ENCODE measurements at regions not wholly inside any gene's neighbourhood (a gene's known extent, or its start where the extent isn't known, plus 50 kb on each side); places are given as distances from the start of the nearest gene placed in this dataset.

- DNase-seq = no peak
- ATAC-seq = no peak
Measured at GRCh38 chr5:106205916-106206571, 1464.7 kb downstream of the EFNA5 start.

DNA sequence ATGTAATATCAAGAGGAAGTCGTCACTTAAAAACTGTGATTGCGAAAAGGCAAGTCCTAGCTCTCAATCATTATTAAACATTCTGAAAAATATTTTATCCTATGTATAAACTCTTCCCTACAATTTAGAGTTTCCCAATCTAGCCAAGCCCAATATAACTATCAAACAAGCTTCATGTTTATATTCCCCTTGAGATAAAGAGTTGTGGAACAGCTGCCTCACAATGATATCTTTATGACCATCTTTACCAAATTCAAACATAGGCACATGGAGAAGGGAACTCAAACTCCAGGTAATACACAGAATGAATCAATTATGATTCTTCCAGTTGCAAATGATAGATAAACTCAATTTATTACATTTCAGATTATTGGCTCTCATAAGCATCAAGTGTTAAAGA, 1468.7 kb downstream of the EFNA5 start:
- no peak for ATAC-seq
- no peak for DNase-seq

GRCh38 chr5:106200971-106201370, 1469.8 kb downstream of the EFNA5 start:
- no peak for DNase-seq
- no peak for ATAC-seq

DNA sequence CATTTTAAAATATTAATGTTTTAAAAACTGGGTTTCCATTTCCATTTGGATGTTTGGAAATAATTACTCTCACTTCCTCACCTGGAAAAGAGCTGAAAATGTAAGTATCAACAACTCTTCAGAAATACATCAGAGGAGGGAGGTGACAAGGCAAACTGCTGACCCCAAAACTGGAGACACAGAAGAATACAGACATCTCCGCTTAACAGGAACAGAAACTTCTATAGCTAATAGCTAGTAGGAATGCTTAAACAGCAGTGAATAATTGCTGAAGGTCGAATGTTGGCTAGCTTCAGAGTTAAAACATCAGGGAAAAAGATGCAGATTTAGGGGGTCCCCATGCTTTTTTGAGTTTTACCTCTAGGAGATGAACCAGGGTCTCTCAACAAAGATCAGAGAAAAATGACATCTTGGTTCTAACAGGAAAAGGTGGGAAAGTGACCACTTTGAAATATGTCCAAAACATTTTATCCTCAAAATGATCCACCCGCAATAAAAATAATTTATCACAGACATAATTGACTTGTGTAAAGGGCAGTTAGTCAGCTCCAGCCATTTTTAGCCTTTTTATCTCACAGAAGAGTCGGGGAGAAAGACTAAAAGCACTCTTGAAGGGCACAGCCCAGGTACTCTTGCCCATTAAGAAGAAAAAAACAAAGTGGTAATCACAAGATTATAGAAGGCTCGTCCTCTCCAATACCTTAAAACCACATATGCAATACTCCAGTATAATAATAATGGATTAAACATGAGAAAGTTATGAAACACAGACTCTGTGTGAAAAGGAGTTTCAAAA, 1474.9 kb downstream of the EFNA5 start:
- ATAC-seq (no peak), DNase-seq (no peak)

- ATAC-seq (no peak), DNase-seq (no peak)
Measured at GRCh38 chr5:106189121-106189809, 1481.5 kb downstream of the EFNA5 start.

GRCh38 chr5:106185661-106186081, 1485.1 kb downstream of the EFNA5 start:
- ATAC-seq = no peak
- no peak for DNase-seq

DNA sequence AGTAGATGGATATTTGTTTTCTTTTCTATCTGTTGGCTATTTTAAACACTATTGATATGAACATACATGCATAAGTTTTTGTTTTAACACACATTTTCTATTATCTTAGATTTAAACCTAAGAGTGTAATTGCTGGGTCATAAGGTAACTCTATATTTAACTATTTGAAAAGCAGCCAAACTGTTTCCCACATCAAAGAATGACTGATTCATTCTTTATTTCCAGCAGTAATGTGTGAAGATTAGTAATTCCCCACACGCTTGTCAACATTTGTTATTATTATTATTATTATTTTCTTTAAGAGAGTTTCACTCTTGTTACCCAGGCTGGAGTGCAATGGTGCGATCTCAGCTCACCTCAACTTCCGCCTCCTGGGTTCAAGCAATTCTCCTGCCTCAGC, 1495.8 kb downstream of the EFNA5 start:
- ATAC-seq = no peak

DNA sequence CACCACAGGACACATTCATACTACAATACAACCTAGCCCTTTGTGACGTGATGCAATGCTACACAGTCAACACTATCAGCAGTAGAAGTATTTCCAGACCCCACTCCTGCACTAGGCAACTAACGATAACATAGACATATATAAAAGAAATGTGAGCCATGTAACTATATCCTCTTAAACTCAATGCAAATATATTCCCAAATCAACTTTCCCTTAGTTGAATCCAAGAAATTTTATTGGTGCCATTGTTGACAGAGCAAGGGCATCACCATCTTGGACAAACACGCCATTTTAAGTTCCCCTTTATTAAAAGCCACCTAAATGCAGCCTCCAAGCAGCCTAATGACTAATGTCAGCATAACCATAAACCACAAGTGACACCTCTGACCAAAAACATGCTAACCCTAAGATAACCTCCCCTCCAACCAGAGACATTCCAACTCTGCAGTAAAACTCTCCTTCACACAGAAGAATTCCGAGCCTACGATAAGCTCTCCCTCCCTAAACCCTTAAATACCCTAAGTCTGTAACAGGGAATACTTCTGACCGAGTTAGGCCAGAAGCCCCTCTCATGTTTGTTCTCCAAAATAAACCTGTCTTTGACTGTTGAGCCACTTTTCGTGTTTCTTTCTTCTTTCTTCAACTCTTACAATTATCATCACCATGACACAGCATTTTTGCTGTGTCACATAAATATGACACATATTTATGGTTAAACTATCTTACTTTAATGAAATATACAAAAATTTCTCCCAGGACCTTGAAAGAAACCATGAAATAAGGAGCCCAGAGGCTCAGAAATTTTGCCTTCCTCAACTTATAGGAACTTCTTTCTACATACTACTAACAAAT, 1497.8 kb downstream of the EFNA5 start:
- ATAC-seq (no peak), DNase-seq (no peak)

More for the DNA sequence above, 1495.8 kb downstream of the EFNA5 start:
- no peak for DNase-seq

- ATAC-seq (no peak), DNase-seq (no peak)
Measured at GRCh38 chr5:106171708-106172107, 1499.0 kb downstream of the EFNA5 start.

- DNase-seq = no peak
- ATAC-seq = no peak
Measured at GRCh38 chr5:106171132-106171531, 1499.6 kb downstream of the EFNA5 start.

- DNase-seq (no peak), ATAC-seq (no peak)
Measured at GRCh38 chr5:106167766-106168165, 1503.0 kb downstream of the EFNA5 start.

GRCh38 chr5:106163233-106163632, 1507.5 kb downstream of the EFNA5 start:
- ATAC-seq (no peak), DNase-seq (no peak)

- DNase-seq (no peak), ATAC-seq (no peak)
Measured at GRCh38 chr5:106159616-106160015, 1511.1 kb downstream of the EFNA5 start.

DNA sequence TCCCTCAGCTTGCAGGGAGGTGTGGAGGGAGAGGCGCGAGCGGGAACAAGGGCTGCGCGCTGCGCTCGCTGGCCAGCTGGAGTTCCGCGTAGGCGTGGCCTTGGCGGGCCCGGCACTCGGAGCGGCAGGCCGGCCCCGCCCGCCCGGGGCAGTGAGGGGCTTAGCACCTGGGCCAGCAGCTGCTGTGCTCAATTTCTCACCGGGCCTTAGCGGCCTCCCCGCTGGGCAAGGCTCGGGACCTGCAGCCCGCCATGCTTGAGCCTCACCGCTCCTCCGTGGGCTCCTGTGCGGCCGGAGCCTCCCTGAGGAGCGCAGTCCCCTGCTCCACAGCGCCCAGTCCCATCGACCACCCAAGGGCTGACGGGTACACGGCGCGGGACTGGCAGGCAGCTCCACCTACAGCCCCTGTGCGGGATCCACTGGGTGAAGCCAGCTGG, 1516.4 kb downstream of the EFNA5 start:
- ATAC-seq = no peak
- no peak for DNase-seq

DNA sequence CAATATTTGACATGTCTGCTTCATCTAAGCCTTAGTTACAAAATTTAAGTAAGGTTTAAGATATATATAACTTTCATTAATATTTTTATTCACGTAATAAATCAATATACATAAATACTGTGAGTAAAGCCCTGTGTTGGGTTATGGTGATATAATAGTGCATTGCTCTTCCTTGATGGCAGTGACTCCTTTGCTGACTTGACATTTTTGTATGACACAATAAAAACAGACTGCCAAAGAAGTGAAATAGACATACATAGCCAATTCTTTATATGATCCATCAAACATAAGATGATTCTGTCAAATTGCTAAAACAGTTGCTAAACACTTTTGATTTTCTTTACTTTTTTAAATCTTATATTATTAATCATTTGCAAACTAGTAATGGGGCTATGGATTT, 1518.2 kb downstream of the EFNA5 start:
- ATAC-seq (no peak), DNase-seq (no peak)

- ATAC-seq = no peak
Measured at GRCh38 chr5:106142116-106142515, 1528.6 kb downstream of the EFNA5 start.

GRCh38 chr5:106140101-106140500, 1530.6 kb downstream of the EFNA5 start:
- ATAC-seq (no peak), DNase-seq (no peak)

More at GRCh38 chr5:106142116-106142515, 1528.6 kb downstream of the EFNA5 start:
- DNase-seq = no peak

DNA sequence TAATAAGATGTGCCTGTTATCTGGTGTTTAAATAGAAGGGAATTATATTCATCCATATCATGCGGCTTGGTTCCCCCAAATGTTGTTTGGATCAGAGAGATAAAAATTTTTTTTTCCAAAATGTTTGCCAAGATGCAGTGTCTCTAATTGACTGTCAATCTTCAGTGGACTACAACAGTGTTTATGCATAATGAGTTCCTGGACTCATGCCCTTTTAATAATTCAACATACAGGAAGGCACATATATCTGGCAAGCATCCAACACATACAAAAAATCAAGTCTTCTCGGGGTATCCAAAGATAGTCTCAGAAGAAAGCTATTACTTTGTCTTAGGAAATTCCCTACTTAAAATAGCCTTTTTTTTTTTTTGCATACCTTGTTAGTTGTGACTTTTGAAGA, 1534.7 kb downstream of the EFNA5 start:
- DNase-seq (no peak), ATAC-seq (no peak)

- DNase-seq = no peak
- no peak for ATAC-seq
Measured at GRCh38 chr5:106135473-106135872, 1535.3 kb downstream of the EFNA5 start.

DNA sequence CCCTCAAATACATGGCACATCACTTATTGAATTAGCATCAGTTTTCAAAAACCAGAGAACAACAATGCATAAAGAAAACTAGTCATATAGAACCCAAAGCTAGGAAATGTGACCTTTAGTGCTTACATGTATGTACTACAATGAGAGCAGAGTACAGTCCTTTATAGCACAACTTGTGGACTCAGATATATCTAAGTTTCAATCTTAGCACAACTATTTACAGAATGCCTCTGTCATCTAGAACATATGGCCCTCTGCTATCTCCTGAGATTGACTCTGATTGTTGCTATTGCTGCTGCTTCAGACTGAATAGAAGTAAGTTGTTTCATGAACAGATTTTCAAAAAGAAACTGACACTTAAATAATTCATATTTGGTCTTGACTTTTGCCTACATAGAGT, 1536.2 kb downstream of the EFNA5 start:
- ATAC-seq = no peak

DNA sequence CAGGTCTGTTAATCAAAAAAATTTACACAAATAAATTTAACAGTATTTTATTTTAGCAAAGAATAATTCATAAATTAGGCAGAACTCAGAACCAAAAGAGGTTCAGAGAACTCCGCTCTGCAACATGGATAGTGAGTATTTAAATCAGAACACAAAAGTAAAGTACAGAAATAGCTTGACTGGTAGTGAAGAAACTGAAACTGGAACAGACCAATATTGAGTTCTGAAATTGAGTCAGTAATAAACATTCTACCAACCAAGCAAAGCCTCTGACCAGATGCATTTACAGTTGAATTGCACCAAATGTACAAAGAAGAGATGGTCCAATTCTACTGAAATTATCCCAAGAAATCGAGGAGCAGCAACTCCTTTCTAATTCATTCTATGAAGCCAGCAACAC, 1542.8 kb downstream of the EFNA5 start:
- ATAC-seq (no peak), DNase-seq (no peak)

More for the DNA sequence above, 1536.2 kb downstream of the EFNA5 start:
- no peak for DNase-seq

- no peak for DNase-seq
- no peak for ATAC-seq
Measured at GRCh38 chr5:106127341-106127781, 1543.4 kb downstream of the EFNA5 start.
